SK-N-MC (cell line): ENCODE measurements at regions not wholly inside any gene's neighbourhood (a gene's known extent, or its start where the extent isn't known, plus 50 kb on each side); places are given as distances from the start of the nearest gene placed in this dataset.

ENCODE experiments used
- DNase-seq: peaks from one replicate; pipeline ENCODE4 v3.0.0-alpha.2; 2011; ENCODE audit warnings: low read depth, low spot score
- H3K27ac ChIP-seq: fragments of 200-600 bp; sonication (generic); 2 replicates; pipeline ENCODE4 v1.5.1; 2016; ENCODE audit warnings: mixed run types
- H3K36me3 ChIP-seq: fragments of 200-600 bp; sonication (generic); 2 replicates; pipeline ENCODE4 v1.6.1; 2017; ENCODE audit warnings: antibody characterized with exemption, low read length, mixed read lengths; ENCODE audit not compliant: insufficient read depth
- H3K4me3 ChIP-seq: fragments of 200-600 bp; sonication (generic); 2 replicates; pipeline ENCODE4 v1.5.1; 2016
- H3K9ac ChIP-seq: fragments of 200-600 bp; sonication (generic); 2 replicates; pipeline ENCODE4 v1.8.0; 2017; ENCODE audit warnings: mixed run types, mixed read lengths; ENCODE audit not compliant: insufficient read length
- H3K9me3 ChIP-seq: fragments of 200-600 bp; sonication (generic); 2 replicates; pipeline ENCODE4 v1.6.1; 2017; ENCODE audit warnings: low read depth, mild to moderate bottlenecking, antibody characterized with exemption, low read length, moderate library complexity, mixed read lengths
- EZH2 ChIP-seq: fragments of 200-600 bp; sonication (generic); IDR thresholded peaks from one replicate; pipeline ENCODE4 v1.6.1; 2017; ENCODE audit warnings: antibody characterized with exemption
- FOXP2 ChIP-seq: optimal IDR thresholded peaks from 2 replicates; pipeline ENCODE3; 2011; ENCODE audit warnings: mild to moderate bottlenecking, moderate library complexity; ENCODE audit not compliant: insufficient read depth; ENCODE audit errors: extremely low read length, control extremely low read depth
- POLR2AphosphoS5 ChIP-seq: IDR thresholded peaks from 2 replicates; pipeline ENCODE4 v1.6.1; 2012; ENCODE audit warnings: mild to moderate bottlenecking, low read depth, low read length, borderline replicate concordance

GRCh38 chr1:58158016-58158415 lies 388.5 kb downstream of the OMA1 start:
- no peak for DNase-seq
- TF ChIP-seq FOXP2 = no peak
- no peak for TF ChIP-seq EZH2
- no peak for TF ChIP-seq POLR2AphosphoS5
- no peak overlapping the region for H3K27ac ChIP-seq
- no peaks in the 10 kb centered on the region for H3K9me3 ChIP-seq
- H3K36me3 ChIP-seq = no peaks in the 10 kb centered on the region
- no peak overlapping the region for H3K9ac ChIP-seq
- no peak overlapping the region for H3K4me3 ChIP-seq

GRCh38 chr1:58157256-58157655 lies 389.3 kb downstream of the OMA1 start:
- Histone ChIP-seq H3K4me3 (no peak overlapping the region), H3K36me3 (no peaks in the 10 kb centered on the region), H3K9ac (no peak overlapping the region), H3K9me3 (no peaks in the 10 kb centered on the region), H3K27ac (no peak overlapping the region)
- TF ChIP-seq EZH2 = no peak
- TF ChIP-seq FOXP2 = no peak
- no peak for TF ChIP-seq POLR2AphosphoS5
- no peak for DNase-seq

GRCh38 chr1:58156831-58157230 lies 389.7 kb downstream of the OMA1 start:
- Histone ChIP-seq H3K4me3 (no peak overlapping the region), H3K9me3 (no peaks in the 10 kb centered on the region), H3K36me3 (no peaks in the 10 kb centered on the region), H3K27ac (no peak overlapping the region), H3K9ac (no peak overlapping the region)
- no peak for TF ChIP-seq FOXP2
- no peak for TF ChIP-seq POLR2AphosphoS5
- TF ChIP-seq EZH2 = no peak
- no peak for DNase-seq

GRCh38 chr1:58156124-58156468 lies 390.4 kb downstream of the OMA1 start:
- no peak for DNase-seq
- H3K36me3 ChIP-seq = no peaks in the 10 kb centered on the region

GRCh38 chr1:58155418-58156123 lies 391.0 kb downstream of the OMA1 start:
- Histone ChIP-seq H3K36me3 (no peaks in the 10 kb centered on the region), H3K4me3 (no peak overlapping the region), H3K27ac (no peak overlapping the region), H3K9ac (no peak overlapping the region), H3K9me3 (no peaks in the 10 kb centered on the region)
- no peak for DNase-seq
- no peak for TF ChIP-seq EZH2
- TF ChIP-seq FOXP2 = no peak
- no peak for TF ChIP-seq POLR2AphosphoS5

More at GRCh38 chr1:58156124-58156468, 390.4 kb downstream of the OMA1 start:
- no peak for TF ChIP-seq POLR2AphosphoS5
- Histone ChIP-seq H3K9ac (no peak overlapping the region), H3K9me3 (no peaks in the 10 kb centered on the region), H3K27ac (no peak overlapping the region), H3K4me3 (no peak overlapping the region)

GRCh38 chr1:58154256-58154655 lies 392.3 kb downstream of the OMA1 start:
- H3K36me3 ChIP-seq = no peaks in the 10 kb centered on the region
- no peak overlapping the region for H3K9ac ChIP-seq
- no peak for TF ChIP-seq POLR2AphosphoS5
- TF ChIP-seq EZH2 = no peak
- TF ChIP-seq FOXP2 = no peak

GRCh38 chr1:58152697-58153096 lies 393.8 kb downstream of the OMA1 start:
- Histone ChIP-seq H3K9ac (no peak overlapping the region), H3K4me3 (no peak overlapping the region), H3K36me3 (no peaks in the 10 kb centered on the region), H3K27ac (no peak overlapping the region), H3K9me3 (no peaks in the 10 kb centered on the region)
- no peak for DNase-seq
- TF ChIP-seq EZH2 (no peak), POLR2AphosphoS5 (no peak), FOXP2 (no peak)

More at GRCh38 chr1:58154256-58154655, 392.3 kb downstream of the OMA1 start:
- Histone ChIP-seq H3K27ac (no peak overlapping the region), H3K4me3 (no peak overlapping the region), H3K9me3 (no peaks in the 10 kb centered on the region)
- no peak for DNase-seq

- Histone ChIP-seq H3K4me3 (no peak overlapping the region), H3K27ac (no peak overlapping the region), H3K9ac (no peak overlapping the region), H3K9me3 (no peaks in the 10 kb centered on the region), H3K36me3 (no peaks in the 10 kb centered on the region)
- TF ChIP-seq FOXP2 (no peak), POLR2AphosphoS5 (no peak), EZH2 (no peak)
- no peak for DNase-seq
Observed at GRCh38 chr1:58149271-58149812, 397.2 kb downstream of the OMA1 start.

- TF ChIP-seq EZH2 (no peak), FOXP2 (no peak), POLR2AphosphoS5 (no peak)
- H3K4me3 ChIP-seq = no peak overlapping the region
- no peak overlapping the region for H3K27ac ChIP-seq
- no peak for DNase-seq
- no peaks in the 10 kb centered on the region for H3K9me3 ChIP-seq
- H3K9ac ChIP-seq = no peak overlapping the region
- H3K36me3 ChIP-seq = no peaks in the 10 kb centered on the region
Observed at GRCh38 chr1:58144698-58145270, 401.7 kb downstream of the OMA1 start.
